Fibroblast of skin of right quadriceps (primary cell): ENCODE measurements at regions not wholly inside any gene's neighbourhood (a gene's known extent, or its start where the extent isn't known, plus 50 kb on each side); places are given as distances from the start of the nearest gene placed in this dataset.
A peak's percentile ranks its signal among the peaks of the same experiment; 100 is the strongest.
"Not testable (repeated sequence)": the region's sequence is repeated elsewhere in the genome, so short reads cannot be mapped to it uniquely, and the experiment has no call there.

Experiments used
- DNase-seq: peaks from one replicate; pipeline ENCODE4 v3.0.0-alpha.2; 2013

GRCh38 chr20:1747953-1748577 is 90.5 kb upstream of the SIRPG start:
- no peak for DNase-seq

DNA sequence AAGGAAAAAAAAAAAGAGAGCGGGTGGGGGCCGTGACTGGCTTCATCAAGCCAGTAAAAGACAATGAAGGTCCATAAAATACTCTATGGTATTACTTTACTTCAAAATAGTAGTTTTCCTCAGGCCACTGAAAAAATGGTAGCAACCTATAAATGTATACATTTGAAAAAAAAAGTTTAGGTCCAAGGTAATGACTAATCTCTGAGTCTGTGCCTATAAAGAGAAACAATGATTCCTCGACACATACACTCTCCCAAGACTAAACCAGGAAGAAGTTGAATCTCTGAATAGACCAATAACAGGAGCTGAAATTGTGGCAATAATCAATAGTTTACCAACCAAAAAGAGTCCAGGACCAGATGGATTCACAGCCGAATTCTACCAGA is 84.5 kb upstream of the SIRPG start:
- not testable (repeated sequence) for DNase-seq

GRCh38 chr20:1741309-1742048 is 83.9 kb upstream of the SIRPG start:
- DNase-seq, result no peak

DNA sequence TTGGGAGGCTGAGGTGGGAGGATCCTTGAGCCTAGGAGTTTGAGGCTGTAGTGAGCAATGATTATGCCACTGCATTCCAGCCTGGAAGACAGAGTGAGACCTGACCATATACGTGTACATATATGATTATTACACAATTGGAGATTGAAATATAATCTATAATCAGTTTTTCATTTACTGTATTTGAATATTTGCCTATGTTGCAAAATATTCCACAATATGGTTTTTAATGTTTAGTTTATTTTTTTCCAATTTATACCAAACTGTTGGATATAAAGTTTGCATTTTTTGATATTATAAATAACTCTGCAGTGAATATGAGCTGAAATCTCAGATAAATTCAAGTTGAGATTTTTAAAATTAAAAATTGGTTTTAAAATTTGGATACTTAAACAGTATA is 79.6 kb upstream of the SIRPG start:
- no peak for DNase-seq

GRCh38 chr20:1735417-1736089 is 78.0 kb upstream of the SIRPG start:
- DNase-seq, result no peak

GRCh38 chr20:1734269-1734858 is 76.8 kb upstream of the SIRPG start:
- no peak for DNase-seq

- not testable (repeated sequence) for DNase-seq
Measured at GRCh38 chr20:1731828-1732375, 74.3 kb upstream of the SIRPG start.

DNA sequence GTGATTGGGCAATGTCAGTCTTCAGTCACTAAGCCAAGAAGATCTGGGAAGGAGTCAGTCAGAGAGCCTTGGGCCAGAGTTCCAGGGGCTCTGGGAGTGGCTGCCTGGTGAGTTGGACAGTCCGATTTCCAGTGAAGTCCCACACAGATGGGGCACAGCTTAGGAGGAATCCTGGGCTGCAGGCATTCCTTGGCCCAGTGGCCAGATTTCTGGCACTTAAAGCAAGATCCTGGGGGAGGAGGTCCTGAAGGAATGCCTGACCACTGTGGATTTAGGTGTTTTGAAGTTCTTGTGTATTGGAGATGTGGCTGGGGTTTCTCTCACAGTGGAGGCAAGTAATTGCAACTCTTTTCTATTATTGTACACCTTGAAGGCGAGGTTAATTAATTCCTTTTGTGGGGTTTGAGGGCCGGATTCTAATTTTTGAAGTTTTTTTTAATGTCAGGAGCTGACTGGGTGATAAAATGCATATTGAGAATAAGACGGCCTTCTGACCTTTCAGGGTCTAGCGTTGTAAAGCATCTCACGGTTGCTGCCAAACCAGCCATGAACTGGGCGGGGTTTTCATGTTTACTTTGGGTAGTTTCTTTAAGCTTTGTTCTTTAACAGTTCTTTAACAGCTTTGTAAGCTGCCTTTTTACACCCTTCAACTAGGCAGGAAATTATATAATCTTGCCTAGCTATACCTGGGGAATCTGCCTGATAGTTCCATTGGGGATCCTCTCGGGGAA is 73.6 kb upstream of the SIRPG start:
- DNase-seq, result not testable (repeated sequence)

- DNase-seq, result not testable (repeated sequence)
Measured at GRCh38 chr20:1727303-1727702, 69.7 kb upstream of the SIRPG start.

- no peak for DNase-seq
Measured at GRCh38 chr20:1724901-1725300, 67.3 kb upstream of the SIRPG start.

- DNase-seq, result no peak
Measured at GRCh38 chr20:1722513-1723050, 65.0 kb upstream of the SIRPG start.

DNA sequence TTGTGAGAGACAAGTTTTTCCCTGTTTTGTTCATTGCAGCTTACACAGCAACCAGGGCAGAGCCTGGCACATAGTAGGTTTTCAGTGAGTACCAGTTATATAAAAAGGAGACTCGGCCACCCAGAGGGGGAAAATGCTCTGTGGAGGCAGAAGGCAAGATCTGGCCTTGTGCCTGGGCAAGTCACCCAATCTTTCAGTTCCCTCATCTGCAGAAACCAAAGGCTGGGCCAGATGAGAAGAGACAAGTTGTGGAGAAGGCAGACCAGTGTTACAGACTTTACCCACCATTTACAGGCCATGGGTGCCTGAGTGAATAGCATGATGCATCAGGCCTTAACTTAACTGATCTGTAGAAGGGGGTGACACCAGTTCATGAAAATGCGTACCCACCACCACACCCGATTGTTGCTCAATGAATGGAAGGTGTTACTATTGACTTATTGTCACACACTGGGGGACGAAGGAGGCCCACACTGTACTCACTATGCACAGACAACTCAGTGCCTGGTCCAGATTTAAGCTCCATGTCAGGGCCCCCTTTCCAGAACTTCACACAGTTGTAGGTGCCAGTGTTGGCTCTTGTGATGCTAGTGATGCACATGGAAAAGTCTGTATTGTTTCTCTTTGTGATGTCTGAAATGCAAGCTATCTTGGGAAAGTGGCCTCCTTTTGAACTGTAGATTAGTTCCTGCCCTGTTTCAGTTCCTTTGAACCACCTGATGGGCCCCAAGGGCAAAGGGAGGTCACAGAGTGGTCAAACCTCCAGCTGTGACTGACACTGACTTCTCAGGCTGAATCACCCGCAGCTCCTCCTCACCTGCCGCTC is 64.3 kb upstream of the SIRPG start:
- no peak for DNase-seq

DNA sequence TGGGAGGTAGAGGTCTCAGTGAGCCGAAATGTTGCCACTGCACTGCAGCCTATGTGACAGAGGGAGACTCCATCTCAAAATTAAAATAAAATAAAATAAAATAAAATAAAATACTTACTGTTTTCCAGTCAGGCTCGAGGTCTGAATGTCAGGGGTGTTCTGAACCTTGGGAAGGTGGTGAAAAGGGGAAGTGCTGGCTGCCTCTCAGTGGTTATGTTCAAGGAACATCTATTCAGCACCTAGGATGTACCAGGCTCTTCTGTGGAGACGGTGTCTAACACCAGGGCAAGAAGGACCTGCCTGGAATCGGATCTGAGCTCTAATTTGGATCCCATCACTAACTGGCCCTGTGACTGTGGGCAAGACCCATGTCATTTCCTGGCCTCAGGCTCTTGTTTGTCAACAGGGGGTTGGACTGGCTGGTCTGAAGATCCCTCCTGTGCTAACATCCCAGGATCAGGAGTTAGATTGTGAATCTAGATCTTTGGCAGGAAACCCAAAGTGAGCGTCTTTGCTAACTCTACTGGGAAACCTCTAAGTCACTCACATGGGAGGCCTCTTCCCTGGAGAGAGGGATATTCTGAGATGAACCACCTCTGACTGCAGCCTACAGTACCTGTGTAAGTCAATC is 63.4 kb upstream of the SIRPG start:
- DNase-seq, result no peak

DNA sequence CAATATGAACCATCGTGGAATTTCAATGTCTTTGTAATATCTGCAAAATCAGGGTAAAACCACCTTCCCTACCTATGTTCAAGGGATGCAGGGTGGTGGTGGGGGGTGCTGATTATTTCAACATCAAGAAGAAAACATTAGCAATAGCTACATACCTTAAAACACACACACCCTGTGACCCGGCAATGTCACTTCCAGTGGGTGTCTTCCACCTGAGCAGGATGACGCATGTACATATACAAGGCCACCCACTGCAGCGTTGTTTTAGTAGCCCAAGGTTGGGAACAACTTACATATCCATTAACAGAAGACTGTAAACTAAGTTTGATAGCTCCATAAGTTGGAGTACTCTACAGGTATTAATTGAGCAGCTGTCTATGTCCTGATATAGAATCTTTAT is 62.6 kb upstream of the SIRPG start:
- no peak for DNase-seq

DNA sequence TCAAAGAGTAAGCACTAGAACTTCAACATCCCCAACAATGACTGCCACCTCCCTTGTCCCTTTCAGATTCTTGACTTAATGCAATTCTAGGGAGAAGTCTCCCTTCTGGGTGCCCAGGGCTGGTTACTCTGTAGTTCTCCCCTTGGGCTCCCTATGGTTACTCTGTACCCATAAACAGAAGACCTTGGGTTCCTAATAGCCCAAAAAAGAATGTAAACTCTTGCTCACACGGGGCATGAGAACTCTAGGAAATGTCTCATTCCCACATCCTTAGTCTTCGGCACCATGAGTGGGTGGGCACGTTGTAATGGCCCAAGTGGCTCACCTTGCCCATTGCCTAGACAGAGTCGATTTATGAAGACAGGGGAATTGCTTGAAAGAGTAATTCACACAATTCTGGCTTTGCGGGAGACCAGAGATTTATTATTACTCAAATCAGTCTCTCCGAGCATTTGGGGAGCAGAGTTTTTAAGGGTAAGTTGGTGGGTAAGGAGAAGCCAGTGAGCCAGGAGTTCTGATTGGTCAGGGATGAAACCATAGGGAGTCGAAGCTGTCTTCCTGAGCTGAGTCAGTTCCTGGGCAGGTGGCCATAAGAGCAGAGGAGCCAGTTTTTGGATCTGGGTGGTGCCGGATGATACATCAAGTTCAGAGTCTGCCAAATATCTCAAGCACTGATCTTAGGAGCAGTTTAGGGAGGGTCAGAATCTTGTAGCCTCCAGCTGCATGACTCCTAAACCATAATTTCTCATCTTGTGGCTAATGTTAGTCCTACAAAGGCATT is 61.2 kb upstream of the SIRPG start:
- peak; percentile 73 for DNase-seq

DNA sequence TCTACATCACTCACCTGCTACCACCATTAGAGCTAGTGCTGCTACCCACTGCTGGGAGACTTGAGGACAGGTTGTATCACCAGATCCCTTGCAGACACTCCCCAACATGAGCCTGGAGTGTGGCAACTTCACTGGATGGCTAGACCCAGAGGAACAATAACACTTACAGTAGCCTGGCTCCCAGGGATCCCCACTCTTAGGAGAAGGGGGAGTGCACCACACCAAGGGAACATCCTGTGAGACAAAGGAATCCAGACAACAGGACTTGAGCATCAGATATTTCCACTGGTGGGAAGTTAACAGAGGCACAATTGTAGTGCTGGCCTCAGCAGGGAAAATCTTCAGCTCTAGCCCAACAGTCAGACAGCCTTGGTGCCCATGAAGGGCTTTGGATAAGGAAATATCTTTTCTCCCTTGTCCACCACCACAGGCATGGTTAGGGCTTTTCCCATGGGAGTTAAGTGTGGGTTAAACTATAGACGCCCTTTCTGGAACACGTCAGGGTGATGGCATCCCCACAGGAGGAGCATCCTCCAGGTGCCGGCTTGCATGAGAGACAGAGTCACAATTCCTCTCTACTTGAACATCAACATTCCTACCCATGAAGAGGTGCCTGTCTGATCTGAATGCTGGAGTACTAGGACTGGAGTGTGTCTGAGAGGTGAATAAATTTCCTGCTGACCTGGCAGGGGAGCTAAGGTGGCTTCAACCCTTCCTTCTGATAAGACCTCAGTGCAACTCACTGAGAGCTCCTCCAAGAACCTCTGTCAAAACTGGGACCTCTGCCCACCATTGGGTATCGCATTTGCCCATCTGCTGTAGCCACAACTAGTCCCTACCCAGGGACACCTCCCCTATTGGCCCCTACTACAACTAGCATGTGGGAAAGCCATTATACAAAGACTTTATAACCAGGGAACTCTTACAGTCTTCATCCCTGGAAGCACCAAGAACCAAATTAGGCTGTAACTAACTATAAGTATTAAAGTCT is 55.4 kb upstream of the SIRPG start:
- DNase-seq, result no peak

- no peak for DNase-seq
Measured at GRCh38 chr20:1711826-1712601, 54.4 kb upstream of the SIRPG start.

GRCh38 chr20:1711266-1711665 is 53.7 kb upstream of the SIRPG start:
- DNase-seq, result no peak
